Lung (tissue), 11 donors: ENCODE measurements at regions not wholly inside any gene's neighbourhood (a gene's known extent, or its start where the extent isn't known, plus 50 kb on each side); places are given as distances from the start of the nearest gene placed in this dataset.

Experiments
- ATAC-seq: fragments of 200-7000 bp; cut with Tn5 transposase; one replicate; pipeline ENCODE4 v1.9.1; 2020; ENCODE audit warnings: moderate number of reproducible peaks; ENCODE audit not compliant: insufficient read depth, low FRiP score
- DNase-seq, 3 donors: peaks; one replicate each; pipeline ENCODE4 v3.0.0-alpha.2; 2013 to 2017
- H3K27ac ChIP-seq, 2 donors: one replicate each; pipeline ENCODE4 v1.5.1; 2013; ENCODE audit warnings: mild to moderate bottlenecking in 2 of 2, moderate library complexity in 2 of 2, control low read depth in 1 of 2, inconsistent platforms in 1 of 2, low read depth in 1 of 2, low read length in 1 of 2
- H3K27me3 ChIP-seq, 3 donors: one replicate each; pipeline ENCODE4 v1.5.1; 2013; ENCODE audit warnings: low read length in 2 of 3; ENCODE audit not compliant: control insufficient read depth in 3 of 3, insufficient read depth in 3 of 3
- H3K36me3 ChIP-seq, 4 donors: one replicate each; pipeline ENCODE4 v1.5.1; 2013; ENCODE audit warnings: low read length in 4 of 4, mild to moderate bottlenecking in 1 of 4, moderate library complexity in 1 of 4; ENCODE audit not compliant: control insufficient read depth in 4 of 4, insufficient read depth in 4 of 4
- H3K4me1 ChIP-seq, 5 donors: one replicate each; pipeline ENCODE4 v1.5.1; 2013; ENCODE audit warnings: low read length in 5 of 5, mild to moderate bottlenecking in 2 of 5, moderate library complexity in 1 of 5; ENCODE audit not compliant: control insufficient read depth in 5 of 5, insufficient read depth in 5 of 5
- H3K4me3 ChIP-seq: one replicate; pipeline ENCODE4 v1.5.1; 2013; ENCODE audit warnings: mild to moderate bottlenecking, control low read depth, moderate library complexity
- H3K9ac ChIP-seq, 2 donors: one replicate each; pipeline ENCODE4 v1.5.1; 2013; ENCODE audit warnings: low read length in 2 of 2, control low read depth in 1 of 2; ENCODE audit not compliant: insufficient read depth in 1 of 2
- H3K9me3 ChIP-seq, 4 donors: one replicate each; pipeline ENCODE4 v1.5.1; 2013; ENCODE audit warnings: low read length in 3 of 4, mild to moderate bottlenecking in 1 of 4, moderate library complexity in 1 of 4; ENCODE audit not compliant: control insufficient read depth in 4 of 4, insufficient read depth in 3 of 4
- CTCF ChIP-seq: IDR thresholded peaks from 2 replicates; pipeline ENCODE4 v1.5.1; 2012; ENCODE audit warnings: mild to moderate bottlenecking; ENCODE audit errors: control extremely low read depth, extremely low read depth
- WGBS, 2 donors: extraction: QIAGEN DNeasy Blood & Tissue Kit; methylation state at CpG; one replicate each; pipeline ENCODE4 v1.1.7; 2013; 5-methylcytosine and 5-hydroxymethylcytosine counted together
- donor health status: control.
- donor health status: control.
- donor health status: Bipolar disorder and iron deficiency.
- donor health status: healthy.
- donor health status: DM: yes; HTN: yes; CAD: no.

- no peak overlapping the region for H3K4me3 ChIP-seq
- WGBS, 2 donors = 83 to 87% methylated on average over 6 of the region's 6 CpGs
- DNase-seq = no peak
- no peak overlapping the region for H3K27ac ChIP-seq
- H3K9me3 ChIP-seq = no peaks in the 10 kb centered on the region
- no peak for ATAC-seq
- no peaks in the 10 kb centered on the region for H3K27me3 ChIP-seq
- H3K4me1 ChIP-seq = no peaks in the 10 kb centered on the region
- TF ChIP-seq CTCF = no peak
- no peaks in the 10 kb centered on the region for H3K36me3 ChIP-seq
- no peak overlapping the region for H3K9ac ChIP-seq
Measured at GRCh38 chr18:61157451-61157850, 175.8 kb upstream of the CDH20 start.

- H3K9me3 ChIP-seq = no peaks in the 10 kb centered on the region
- TF ChIP-seq CTCF = no peak
- H3K27ac ChIP-seq = no peak overlapping the region
- WGBS, 2 donors = 70 to 85% methylated on average over 4 of the region's 4 CpGs
- no peak overlapping the region for H3K4me3 ChIP-seq
- no peak overlapping the region for H3K9ac ChIP-seq
- ATAC-seq = no peak
- no peaks in the 10 kb centered on the region for H3K4me1 ChIP-seq
- H3K27me3 ChIP-seq = no peaks in the 10 kb centered on the region
- DNase-seq = no peak
- H3K36me3 ChIP-seq = no peaks in the 10 kb centered on the region
Measured at GRCh38 chr18:61159246-61159645, 174.0 kb upstream of the CDH20 start.

- Histone ChIP-seq H3K9me3 (no peaks in the 10 kb centered on the region), H3K27me3 (no peaks in the 10 kb centered on the region), H3K36me3 (no peaks in the 10 kb centered on the region), H3K4me3 (no peak overlapping the region), H3K4me1 (no peaks in the 10 kb centered on the region), H3K9ac (no peak overlapping the region), H3K27ac (no peak overlapping the region)
- DNase-seq (no peak), ATAC-seq (no peak)
- 84 to 85% methylated on average over 1 of the region's 1 CpG for WGBS, 2 donors
- no peak for TF ChIP-seq CTCF
Measured at GRCh38 chr18:61164321-61164720, 168.9 kb upstream of the CDH20 start.

GRCh38 chr18:61167902-61168301, 165.3 kb upstream of the CDH20 start:
- Histone ChIP-seq H3K27ac (no peak overlapping the region), H3K36me3 (no peaks in the 10 kb centered on the region), H3K4me3 (no peak overlapping the region), H3K9ac (no peak overlapping the region), H3K4me1 (no peaks in the 10 kb centered on the region), H3K9me3 (no peaks in the 10 kb centered on the region), H3K27me3 (no peaks in the 10 kb centered on the region)
- TF ChIP-seq CTCF = no peak
- no peak for DNase-seq
- ATAC-seq = no peak
- 85 to 93% methylated on average over 1 of the region's 1 CpG for WGBS, 2 donors
